Retina (tissue), 1 donor: ENCODE measurements at regions not wholly inside any gene's neighbourhood (a gene's known extent, or its start where the extent isn't known, plus 50 kb on each side); places are given as distances from the start of the nearest gene placed in this dataset.

ENCODE experiments used
- DNase-seq: peaks from one replicate; pipeline ENCODE4 v3.0.0-alpha.2; 2016

DNA sequence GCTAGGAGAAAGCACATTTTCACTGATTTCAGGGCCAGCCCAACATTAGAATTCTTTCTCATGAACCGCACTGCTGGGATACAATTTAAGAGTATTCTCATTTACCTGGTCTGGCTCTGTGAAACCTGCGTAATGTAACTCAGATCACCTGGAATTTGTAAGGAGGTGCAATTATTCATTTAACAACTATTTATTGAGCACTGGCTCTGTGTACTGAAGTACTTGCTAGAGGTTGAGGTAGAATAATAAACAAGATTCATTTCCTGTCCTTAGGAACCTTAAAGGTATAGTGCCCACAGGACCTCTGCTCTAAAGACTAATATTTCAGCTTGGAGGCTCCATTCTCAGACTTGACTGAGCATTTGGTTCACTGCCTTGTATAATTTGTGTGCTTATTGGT lies 242.2 kb upstream of the ZPLD1 start:
- DNase-seq = no peak

DNA sequence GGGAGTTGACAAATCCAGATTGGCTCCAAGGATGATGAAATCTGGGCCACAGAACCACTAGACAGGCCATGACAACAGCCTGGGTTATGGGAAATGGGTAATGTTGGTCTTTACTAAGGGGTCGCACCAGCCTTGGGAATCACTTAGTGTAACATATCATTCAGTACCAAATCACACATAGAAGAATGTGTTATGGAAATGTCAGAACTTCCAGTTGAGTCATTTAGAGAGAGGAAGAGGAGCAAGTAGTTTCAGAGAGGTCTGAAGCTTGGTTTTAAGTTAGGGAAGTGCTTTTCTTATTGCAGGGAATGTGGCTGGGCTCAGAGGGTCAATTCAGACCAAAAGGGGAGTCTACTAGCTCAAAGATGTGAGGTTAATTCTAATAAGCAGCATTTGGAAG lies 241.6 kb upstream of the ZPLD1 start:
- no peak for DNase-seq

DNA sequence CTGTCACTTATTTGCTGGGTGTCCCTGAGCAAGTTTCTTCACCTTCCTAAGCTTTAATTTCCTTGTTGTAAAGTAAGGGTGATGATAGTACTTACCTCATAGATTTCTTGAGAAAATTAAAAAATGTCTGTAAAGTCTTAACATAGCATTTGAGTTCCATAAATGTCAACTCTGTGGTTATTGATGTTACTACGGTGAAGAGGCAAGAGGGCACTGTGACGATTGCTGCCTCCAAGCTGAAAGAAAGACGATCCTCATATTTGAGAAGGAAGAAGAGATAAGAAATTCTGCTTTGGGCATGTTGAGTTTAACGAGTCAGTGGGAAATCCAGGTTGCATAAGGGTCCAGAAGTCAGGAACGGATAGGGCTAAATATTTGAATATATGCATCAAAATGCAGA lies 240.8 kb upstream of the ZPLD1 start:
- no peak for DNase-seq

DNA sequence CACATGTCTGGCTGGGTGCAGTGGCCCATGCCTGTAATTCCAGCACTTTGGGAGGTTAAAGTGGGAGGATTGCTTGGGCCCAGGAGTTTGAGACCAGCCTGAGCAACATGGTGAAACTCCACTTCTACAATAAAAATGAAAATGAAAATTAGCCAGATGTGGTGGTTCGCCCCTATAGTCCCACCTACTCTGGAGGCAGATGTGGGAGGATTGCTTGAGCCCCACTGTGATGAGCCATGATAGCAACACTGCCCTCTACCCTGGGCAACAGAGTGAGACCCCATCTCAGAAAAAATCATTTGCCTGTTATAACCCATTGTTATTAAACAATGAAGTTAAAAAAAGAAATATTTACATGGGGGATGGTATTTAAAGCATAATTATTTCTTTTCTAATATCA lies 240.1 kb upstream of the ZPLD1 start:
- DNase-seq = no peak

DNA sequence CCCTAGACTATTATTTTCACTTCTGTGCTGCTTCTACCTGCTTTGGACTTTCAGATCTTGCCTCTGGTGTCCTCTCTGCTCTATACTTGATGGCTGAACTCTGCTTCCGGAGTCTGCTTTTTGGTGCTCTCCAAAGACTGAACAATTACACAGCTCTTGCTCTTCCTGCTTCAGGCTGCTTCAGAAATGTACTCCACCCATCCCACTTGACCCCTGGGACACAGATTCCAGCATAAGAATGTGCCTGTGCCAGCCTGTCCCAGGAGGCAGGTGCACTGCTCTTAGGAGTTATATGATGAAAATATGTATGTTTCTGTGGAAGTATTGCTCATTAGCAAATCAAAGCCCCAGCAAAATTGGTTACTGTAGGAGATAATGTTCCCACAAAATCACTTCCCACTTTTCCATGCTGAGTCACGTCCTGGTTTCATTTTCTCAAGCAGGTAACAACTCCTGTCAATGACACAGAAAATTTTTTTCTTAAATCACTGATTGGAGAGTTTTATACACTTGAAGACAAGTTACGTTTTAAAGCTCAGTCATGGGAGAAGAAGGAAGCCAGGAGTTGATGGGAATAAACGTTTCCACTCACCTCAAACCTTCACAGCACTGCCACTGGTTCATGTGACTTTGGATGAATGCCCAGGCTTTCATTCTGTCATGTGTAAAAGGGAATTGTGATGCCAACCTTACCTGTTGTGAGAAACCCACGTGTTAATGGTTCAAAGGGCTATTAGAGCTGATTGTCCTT lies 239.4 kb upstream of the ZPLD1 start:
- no peak for DNase-seq

DNA sequence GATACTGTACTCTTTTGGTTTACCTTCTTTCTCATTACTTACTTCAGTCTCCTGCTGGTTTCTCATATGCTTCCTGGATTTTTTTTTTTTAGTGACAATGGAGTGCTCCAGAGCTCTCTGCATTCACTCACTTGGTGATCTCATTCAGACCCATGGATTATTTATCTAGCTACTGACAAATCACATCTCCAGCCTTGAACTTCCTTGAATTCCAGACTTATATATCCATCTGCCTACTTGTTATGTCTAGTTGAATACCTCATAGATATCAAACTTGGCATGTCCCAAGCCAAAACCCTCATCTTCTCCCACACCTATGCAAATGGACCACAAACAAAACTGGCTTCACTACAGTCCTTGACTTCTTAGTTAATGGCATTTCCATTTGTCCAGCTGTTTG lies 234.7 kb upstream of the ZPLD1 start:
- no peak for DNase-seq

DNA sequence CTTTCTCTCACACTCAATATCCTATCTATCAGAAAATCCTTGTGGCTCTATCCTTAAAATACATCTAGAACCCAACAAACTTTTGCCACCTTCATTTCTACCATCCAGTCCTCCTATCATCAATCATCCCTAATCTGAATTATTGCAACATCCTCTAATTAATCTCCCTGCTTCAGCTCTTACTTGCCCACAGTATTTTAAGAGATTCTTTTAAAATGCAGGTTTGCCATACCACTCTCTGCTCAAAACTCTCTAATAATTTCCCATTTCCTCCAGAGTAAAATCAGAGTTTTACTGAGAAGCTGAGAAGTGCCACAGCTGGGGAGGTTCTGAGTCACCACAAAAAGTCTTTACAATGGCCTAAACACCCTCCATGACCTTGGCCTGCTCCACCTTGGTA lies 234.3 kb upstream of the ZPLD1 start:
- DNase-seq = no peak

DNA sequence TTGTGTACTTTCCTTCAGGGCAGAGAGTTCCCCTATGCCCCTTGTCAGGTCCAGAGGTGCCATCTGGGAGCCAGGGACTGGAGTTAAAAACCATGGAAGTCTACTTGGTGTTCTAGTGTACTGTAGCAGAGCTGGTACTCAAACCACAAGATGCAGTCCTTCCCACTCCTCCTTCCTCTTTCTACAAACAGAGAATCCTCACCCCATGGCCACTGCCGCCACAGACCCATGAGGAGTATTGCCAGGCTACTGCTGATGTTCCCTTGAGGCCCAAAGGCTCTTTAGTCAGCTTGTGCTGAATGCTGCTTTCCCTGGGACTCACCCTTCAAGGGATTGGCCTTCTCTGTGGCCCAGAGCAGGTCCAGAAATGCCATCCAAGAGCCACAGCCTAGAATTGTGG lies 229.2 kb upstream of the ZPLD1 start:
- DNase-seq = no peak

DNA sequence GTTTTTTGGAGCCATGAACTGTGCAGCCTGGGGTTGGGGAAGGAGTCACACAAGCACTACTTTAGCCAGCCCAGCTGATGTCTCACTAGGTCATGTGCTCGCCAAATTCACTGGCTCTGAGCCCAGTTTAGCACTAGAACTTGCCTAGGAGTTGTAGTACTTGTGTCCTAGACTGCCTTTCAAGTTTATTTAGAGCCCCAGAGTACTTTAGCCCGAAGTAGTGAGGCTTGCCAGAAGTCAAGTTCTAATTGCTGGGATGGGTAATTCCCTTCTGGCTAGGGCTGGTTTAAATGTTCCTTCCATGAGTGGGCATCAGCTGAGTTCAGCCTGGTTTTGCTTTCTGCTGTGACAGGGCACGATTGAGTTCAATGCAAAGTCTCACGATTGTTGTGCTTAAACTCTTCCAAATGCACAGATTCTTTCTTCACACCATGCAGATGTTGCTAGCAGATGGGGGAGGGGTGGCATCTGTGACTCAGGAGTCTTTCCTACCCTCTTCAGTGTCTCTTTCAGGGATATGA lies 228.2 kb upstream of the ZPLD1 start:
- no peak for DNase-seq

DNA sequence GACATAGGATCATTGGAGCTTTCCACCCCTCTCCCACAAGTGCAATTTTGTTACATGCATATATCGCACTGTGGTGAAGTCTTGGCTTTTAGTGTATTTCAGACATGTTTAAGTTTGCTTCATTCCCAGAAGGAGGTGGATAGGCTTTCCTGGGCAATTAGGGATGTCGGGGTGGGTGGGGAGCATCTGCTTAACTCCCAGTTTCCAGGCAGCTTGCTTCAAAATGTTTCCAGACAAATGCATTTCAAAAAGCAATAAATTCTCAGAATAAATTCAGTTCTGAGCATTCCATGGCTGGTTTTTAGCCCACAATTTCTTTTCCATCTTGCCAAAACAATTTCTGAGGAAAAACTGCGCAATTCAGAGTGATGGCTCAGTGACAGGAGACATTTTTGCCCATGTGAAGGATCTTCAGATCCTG lies 227.7 kb upstream of the ZPLD1 start:
- no peak for DNase-seq

DNA sequence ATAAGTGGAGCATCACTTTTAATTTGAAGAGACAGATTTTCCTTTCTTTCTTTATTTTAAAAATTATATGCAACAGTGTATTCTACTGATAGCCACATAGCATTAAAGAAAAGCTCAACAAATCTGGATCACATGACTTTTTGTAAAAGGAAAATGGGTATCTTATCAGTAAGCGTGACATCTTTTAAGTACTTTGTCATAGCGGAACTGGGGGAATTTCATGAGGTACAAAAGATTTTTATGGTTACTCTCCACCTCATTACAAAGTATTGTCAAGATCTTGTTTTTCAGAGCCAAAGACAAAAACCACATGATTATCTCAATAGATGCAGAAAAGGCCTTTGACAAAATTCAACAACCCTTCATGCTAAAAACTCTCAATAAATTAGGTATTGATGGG lies 219.6 kb upstream of the ZPLD1 start:
- no peak for DNase-seq

DNA sequence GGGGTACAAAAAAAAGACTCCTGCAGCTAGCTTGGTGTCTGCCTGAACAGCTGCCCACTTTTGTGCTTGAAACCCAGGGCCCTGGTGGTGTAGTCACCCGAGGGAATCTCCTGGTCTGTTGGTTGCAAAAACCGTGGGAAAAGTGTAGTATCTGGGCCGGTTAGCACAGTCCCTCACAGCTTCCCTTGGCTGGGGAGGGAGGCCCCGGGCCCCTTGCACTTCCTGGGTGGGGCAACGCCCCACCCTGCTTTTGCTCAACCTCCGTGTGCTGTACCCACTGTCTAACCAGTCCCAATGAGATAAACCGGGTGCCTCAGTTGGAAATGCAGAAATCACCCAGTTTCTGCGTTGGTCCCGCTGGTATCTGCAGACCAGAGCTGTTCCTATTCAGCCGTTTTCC lies 211.7 kb upstream of the ZPLD1 start:
- no peak for DNase-seq

DNA sequence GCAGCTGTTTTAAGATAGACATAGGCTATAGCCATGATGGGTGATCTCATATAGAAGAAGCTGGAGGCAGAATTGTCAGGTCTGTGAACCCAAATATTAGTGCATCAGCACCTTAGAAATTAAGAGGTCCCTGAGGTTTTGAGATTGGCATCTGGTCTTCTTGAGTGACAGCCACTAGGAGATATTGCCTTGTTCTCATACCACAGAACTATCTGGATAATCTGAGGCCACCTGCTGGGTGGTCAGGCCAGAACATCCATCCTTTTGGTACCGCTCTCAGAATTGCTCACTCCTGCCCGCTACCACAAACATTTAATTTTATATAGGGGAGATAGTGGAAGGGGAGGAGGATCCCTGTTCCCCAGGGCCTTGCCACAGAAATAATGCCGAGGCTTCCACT lies 210.6 kb upstream of the ZPLD1 start:
- DNase-seq = no peak

DNA sequence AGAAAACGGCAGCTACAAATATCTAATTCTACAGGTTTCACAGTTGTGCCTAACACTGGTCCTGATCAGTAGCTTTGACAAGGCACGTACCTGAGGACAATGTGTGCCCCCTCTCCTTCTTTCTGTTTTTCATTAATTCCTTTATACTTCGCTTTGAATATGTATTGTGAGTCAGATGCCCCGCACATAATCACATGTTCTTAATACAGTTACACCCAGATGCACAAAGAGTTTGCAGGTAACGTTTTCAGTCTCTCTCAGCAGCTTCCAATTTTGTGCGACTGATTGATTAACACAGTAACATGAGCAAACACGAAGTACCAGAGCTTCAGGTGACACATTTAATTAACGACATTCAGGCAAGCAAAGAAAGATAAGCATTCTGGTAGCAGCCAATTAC lies 209.8 kb upstream of the ZPLD1 start:
- no peak for DNase-seq

DNA sequence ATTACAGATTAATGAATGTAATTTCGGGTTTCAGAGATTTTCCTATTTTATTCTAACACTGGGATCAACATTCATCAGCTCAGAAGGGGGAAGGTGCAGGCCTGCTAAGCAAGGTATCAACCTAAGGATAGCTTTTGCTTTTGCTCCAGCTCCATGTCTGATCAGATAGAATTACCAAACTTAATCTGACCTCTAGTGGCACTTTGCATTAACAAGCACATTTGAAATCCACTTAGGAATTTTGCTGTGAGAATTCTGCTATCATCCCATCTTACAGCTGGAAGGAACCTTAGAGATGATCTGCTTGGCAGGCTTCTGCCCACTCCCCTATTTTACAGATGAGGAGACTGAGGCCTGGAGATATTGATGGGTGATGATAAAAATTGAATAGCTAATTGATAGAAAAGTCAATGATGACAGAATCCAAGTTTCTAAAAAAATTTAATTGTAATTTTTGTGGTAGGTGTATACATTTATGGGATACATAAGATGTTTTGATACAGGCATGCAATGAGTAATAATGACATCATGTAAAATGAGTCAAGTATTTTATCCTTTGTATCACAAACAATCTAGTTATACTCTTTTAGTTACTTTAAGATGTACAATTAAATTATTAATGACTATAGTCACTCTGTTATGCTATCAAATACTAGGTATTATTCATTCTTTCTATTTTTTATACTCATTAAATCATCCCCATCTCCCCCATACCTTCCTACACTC lies 209.2 kb upstream of the ZPLD1 start:
- DNase-seq = peak; percentile 33

DNA sequence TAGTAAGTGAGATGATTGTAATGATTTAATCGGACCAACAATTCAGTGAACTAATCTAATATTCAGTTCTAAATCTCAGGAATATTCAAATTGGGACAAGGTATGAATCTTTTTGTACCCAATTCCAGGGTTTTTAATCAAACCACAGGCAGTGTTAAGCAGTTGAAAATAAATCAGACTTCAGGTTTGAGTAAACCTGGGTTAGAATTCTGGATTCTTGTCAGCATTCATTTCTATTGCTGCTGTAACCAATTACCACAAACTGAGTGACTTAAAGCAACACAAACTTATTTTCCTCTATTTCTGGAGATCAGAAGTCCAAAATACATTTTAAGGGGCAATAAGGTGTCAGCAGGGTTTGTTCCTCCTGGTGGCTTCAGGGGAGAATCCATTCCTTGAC lies 208.4 kb upstream of the ZPLD1 start:
- no peak for DNase-seq

DNA sequence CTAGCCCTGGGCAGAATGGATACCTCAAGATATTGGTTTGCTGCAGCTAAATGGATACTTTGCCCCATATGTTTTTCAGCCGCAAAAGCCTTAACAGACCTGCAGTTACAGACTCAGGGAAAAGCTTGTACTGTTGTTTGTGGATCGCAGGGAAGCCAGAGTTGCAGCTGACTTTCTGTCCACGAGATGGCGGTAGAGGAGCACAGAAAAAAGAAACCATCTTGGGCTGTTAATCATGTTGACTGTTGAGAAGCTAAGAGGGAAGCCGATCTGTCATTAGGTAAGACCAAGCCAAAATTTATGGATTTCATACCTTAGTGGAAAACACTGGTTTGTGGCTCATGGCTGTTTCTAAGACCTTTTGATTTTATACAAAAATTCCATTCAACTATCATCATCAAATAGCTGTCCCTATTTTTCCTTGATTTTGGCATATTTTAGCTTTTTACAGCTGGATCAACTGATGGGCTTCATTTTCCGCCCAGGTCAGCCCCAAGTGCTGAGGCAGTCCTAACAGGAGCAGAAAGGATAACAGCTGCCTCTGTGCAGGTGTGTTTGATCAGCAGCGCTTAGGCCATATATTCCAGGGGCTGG lies 205.7 kb upstream of the ZPLD1 start:
- peak; percentile 93 for DNase-seq

DNA sequence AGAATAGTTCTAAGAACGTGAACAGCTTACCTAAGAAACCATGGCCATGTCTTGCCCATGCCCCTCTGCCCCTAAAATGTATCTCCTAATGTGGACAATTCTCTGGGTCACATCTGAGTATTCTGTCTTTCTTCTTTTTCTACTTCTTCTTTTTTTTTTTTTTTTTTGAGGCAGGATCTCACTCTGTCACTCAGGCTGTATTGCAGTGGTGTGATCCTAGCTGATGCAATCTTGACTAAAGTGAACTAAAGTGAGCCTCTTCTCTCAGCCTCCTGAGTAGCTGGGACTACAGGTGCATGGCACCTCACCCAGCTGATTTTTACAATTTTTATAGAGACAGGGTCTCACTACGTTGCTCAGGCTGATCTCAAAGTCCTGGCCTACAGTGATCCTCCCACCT lies 204.8 kb upstream of the ZPLD1 start:
- DNase-seq = no peak

DNA sequence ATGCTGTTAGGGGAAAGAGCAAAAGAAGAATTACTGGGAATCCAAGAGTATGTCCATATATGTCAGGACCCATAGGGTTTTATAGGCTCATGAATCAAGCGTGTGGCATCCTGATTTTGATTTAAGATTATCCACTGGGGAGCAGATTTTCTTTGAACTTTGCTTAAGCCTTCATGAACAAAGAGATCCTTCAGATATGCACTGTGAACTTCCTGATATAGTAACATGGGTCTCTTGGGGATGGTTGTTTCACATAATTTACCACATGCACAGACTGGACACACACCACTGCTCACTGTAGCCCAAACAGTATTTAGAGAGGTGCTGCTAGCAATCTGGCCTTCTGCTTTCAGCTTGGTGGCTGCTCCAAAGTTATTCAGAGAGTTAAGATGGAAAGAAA lies 200.9 kb upstream of the ZPLD1 start:
- DNase-seq = no peak

DNA sequence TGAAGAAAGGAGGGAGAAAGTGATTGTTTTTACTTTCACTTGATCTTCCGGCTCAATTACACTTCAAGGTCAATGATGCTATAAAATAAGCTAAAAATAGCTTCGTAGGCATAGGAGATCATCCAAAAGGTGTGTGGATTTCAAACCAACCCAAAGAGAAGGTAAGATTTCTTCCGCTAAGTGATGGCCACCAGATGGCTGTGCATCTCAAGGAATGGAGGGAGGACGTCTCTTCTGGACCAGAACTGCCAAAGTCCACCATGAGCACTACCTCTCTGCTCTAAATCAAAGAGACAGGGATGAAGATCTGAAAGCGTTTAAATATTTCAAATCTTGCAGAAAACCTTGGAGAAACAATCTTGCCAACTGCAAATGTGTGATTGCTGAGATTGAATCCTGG lies 199.1 kb upstream of the ZPLD1 start:
- DNase-seq = no peak

DNA sequence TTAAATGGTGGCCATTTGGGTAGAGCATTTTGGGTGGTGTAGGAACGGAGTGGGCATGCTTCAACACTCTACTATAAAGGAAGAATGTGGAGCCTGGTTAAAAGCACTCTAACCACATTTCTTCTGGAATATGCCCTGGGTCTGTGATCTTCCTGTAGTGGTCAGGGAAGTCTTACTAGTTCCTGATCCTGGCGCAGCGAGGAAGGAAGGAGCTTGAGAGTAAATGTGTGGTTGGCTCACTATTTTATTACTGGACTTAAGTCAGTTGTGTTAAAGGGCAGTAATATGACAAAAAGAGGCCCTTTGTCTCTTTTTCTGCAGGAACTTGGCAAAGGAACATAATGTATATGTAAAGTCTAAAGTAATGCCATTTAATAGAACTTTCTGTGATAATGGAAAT lies 197.6 kb upstream of the ZPLD1 start:
- no peak for DNase-seq

DNA sequence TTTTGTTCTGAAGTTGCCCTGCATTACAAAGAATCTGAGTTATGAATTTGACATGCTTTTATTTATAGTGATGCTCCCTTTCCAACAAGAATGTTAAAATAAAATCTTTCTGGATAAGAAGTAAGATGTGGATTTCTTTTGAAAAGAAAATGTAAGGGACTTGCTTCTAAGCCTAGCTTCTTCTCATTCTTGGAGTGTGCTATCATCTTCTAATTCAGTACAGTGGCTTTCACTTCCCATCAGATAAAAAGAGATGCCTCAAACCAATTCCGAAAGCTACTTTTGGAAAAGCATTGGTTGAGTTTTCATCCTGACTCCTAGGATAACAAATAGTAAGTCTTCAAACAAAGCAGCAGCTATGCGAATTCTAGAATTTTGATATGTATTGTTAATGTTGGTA lies 197.0 kb upstream of the ZPLD1 start:
- DNase-seq = no peak

DNA sequence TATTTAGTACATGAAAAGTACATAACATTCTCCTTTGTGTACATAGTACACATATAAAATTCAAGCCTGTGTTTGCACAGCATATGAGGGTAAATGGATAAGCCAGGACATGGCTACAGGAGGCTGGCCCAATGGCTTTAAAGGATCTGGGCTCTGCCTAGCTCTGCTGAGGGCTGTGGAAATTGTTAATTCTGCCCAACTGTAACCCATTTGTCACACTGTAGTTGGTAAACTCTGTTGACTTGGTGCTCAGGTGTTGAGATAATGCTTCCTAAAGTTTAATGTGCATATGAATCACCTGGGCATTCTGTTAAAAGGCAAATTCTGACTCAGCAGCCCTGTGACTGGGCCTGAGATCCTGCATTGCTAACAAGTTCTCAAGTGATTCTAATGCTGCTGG lies 196.5 kb upstream of the ZPLD1 start:
- DNase-seq = no peak

DNA sequence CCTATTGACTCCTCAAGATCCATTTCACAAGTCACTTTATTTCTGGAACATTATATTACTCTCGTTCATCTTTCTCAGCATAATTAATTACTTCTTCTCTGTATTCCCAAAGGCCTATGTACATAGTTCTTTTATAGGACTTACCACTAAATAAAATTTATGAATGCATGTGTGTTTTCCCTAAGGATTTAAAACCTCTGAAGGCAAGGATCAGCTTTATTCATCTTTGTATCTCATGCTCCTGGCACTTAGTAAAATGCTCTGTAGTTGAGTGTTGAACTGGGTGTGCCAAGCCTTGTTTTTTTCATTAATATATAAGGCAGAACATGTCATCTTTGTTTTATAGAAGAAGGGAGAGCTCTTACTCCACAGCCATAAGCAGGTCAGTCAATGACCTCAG lies 194.1 kb upstream of the ZPLD1 start:
- DNase-seq = no peak
